Heart left ventricle (tissue), 13 donors: ENCODE measurements at regions not wholly inside any gene's neighbourhood (a gene's known extent, or its start where the extent isn't known, plus 50 kb on each side); places are given as distances from the start of the nearest gene placed in this dataset.

ENCODE experiments used
- POLR2A ChIP-seq, 2 donors: fragments of 450-650 bp; IDR thresholded peaks; one replicate each; pipeline ENCODE4 v1.6.1; 2017; ENCODE audit warnings: antibody characterized with exemption in 2 of 2, mild to moderate bottlenecking in 2 of 2, moderate library complexity in 2 of 2
- TF ChIP-seq, protein P1 (sequence below), 12 donors: fragments of 200-600 bp; sonication (generic) in 4 of 12; IDR thresholded peaks; one replicate each; pipeline versions ENCODE4 v1.5.0 to v1.8.0; 2018 to 2022; ENCODE audit warnings: antibody characterized with exemption in 12 of 12, mild to moderate bottlenecking in 5 of 12
- donor health status: ischemic (EF 13 %, LVEDD 7.1; RV severe dilation, severe dysfunction).
- donor health status: DM: no; HTN: yes; CAD: no.
- donor health status: DM: no; HTN: no; CAD: no.
- donor health status: ischemic (EF 25% LVEDD 6.9; RV normal size, moderate dysfunction).
- donor health status: ischemic (EF 25% LVEDD 5.7; RV mildly dilated, moderate dysfunction).
- donor health status: ischemic (EF 35%, LVEDD 5.7; RV mildly dilated, moderate dysfunction).
- donor health status: nonischemic (EF 11% LVEDD 7.7; RV severe dilation, severe dysfunction).
- donor health status: DM: yes; HTN: yes; CAD: no.
- donor health status: PGD.
- donor health status: ischemic (EF 29% LVEDD 5.4; RV normal size, mild dysfunction).
- donor health status: nonischemic (EF 23%, LVEDD 6.1; RV moderate dilation, normal function).

DNA sequence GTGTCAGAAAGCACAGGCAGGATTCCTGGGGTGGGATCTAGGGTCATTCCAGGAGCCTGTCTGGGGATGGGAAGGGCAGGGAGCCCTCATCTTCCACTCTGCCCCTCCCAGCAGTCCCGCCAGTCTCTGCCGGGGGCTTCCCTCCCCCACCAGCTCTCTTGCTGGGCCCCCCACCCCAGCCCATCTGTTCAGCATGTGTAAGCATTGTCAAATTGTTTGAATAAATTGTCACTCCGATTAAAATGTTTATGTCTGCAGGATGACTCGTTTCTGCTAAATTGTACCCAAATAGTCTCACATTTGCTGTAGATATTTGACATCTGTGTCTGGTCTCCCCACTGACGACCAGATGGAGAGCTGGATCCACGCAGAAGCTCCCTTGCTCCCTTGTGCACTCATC, 257.6 kb downstream of the ANKRD60 start:
- TF ChIP-seq, protein P1, sequence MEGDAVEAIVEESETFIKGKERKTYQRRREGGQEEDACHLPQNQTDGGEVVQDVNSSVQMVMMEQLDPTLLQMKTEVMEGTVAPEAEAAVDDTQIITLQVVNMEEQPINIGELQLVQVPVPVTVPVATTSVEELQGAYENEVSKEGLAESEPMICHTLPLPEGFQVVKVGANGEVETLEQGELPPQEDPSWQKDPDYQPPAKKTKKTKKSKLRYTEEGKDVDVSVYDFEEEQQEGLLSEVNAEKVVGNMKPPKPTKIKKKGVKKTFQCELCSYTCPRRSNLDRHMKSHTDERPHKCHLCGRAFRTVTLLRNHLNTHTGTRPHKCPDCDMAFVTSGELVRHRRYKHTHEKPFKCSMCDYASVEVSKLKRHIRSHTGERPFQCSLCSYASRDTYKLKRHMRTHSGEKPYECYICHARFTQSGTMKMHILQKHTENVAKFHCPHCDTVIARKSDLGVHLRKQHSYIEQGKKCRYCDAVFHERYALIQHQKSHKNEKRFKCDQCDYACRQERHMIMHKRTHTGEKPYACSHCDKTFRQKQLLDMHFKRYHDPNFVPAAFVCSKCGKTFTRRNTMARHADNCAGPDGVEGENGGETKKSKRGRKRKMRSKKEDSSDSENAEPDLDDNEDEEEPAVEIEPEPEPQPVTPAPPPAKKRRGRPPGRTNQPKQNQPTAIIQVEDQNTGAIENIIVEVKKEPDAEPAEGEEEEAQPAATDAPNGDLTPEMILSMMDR (IDR thresholded peaks at IDR 0.05): no peak
- TF ChIP-seq POLR2A (IDR thresholded peaks at IDR 0.05): no peak
